Lower lobe of right lung (tissue), 2 donors: ENCODE measurements at regions not wholly inside any gene's neighbourhood (a gene's known extent, or its start where the extent isn't known, plus 50 kb on each side); places are given as distances from the start of the nearest gene placed in this dataset.

Source experiments
- ATAC-seq, 2 donors: fragments of 200-7000 bp; cut with Tn5 transposase; one replicate each; pipeline ENCODE4 v1.9.1; 2020 to 2022; ENCODE audit warnings: mild to moderate bottlenecking in 2 of 2, moderate library complexity in 2 of 2
- DNase-seq: peaks from one replicate; pipeline ENCODE4 v3.0.0-alpha.2; 2020
- H3K27ac ChIP-seq: fragments of 200-600 bp; one replicate; pipeline ENCODE4 v1.8.0; 2022
- H3K27me3 ChIP-seq: fragments of 200-600 bp; one replicate; pipeline ENCODE4 v1.8.0; 2022; ENCODE audit warnings: low read depth
- H3K36me3 ChIP-seq: fragments of 200-600 bp; one replicate; pipeline ENCODE4 v1.8.0; 2022; ENCODE audit warnings: mild to moderate bottlenecking
- H3K4me1 ChIP-seq: fragments of 200-600 bp; one replicate; pipeline ENCODE4 v1.8.0; 2022
- H3K4me3 ChIP-seq: fragments of 200-600 bp; one replicate; pipeline ENCODE4 v1.8.0; 2022; ENCODE audit warnings: mild to moderate bottlenecking
- H3K9me3 ChIP-seq: fragments of 200-600 bp; one replicate; pipeline ENCODE4 v1.8.0; 2022
- CTCF ChIP-seq: fragments of 200-600 bp; IDR thresholded peaks from one replicate; pipeline ENCODE4 v1.8.0; 2022; ENCODE audit warnings: antibody characterized with exemption, mild to moderate bottlenecking
- intact Hi-C: fragments of 100-400 bp; cut with DNase I; formaldehyde crosslinking; loops from one replicate; pipeline ENCODE4 v1.11.0; 2022
- donor health status: DM: no; HTN: yes; CAD: no; lungs with severe emphysema.

GRCh38 chr2:12493031-12493513 lies 223.7 kb upstream of the TRIB2 start:
- no peak for TF ChIP-seq CTCF
- no peaks in the 10 kb centered on the region for H3K9me3 ChIP-seq
- no peak for DNase-seq
- no peaks in the 10 kb centered on the region for H3K36me3 ChIP-seq
- H3K4me1 ChIP-seq, result peaks cover 10% of the 10 kb centered on the region
- intact Hi-C loops, result no loop called here
- H3K27ac ChIP-seq, result no peak overlapping the region
- no peak overlapping the region for H3K4me3 ChIP-seq
- H3K27me3 ChIP-seq, result no peaks in the 10 kb centered on the region
- ATAC-seq, result peak; percentile 54 to 64

GRCh38 chr2:12495247-12495868 lies 221.4 kb upstream of the TRIB2 start:
- intact Hi-C loops, result no loop called here
- no peak overlapping the region for H3K27ac ChIP-seq
- H3K9me3 ChIP-seq, result no peaks in the 10 kb centered on the region
- DNase-seq (no peak), ATAC-seq (no peak)
- TF ChIP-seq CTCF, result no peak
- H3K4me3 ChIP-seq, result no peak overlapping the region
- no peaks in the 10 kb centered on the region for H3K36me3 ChIP-seq
- H3K4me1 ChIP-seq, result no peaks in the 10 kb centered on the region
- no peaks in the 10 kb centered on the region for H3K27me3 ChIP-seq

DNA sequence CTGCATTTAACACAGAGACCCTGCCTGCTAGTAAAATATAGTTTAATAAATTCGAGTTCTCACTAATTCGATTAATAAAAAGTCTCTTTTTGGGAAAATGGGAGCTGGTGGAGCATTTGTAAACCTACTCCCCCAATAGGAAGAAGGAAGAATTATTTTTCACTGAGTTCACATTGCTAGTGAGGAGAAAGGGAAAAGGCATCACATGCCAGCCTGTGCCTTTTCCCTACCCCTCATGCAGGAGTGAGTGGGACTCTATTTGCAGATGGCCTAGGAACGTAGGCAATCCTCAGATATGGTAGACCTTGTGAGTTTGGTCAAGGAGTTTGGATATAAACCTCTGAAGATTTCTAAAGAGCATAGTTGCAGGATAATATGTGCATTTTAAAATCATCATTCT lies 218.4 kb upstream of the TRIB2 start:
- H3K9me3 ChIP-seq, result no peaks in the 10 kb centered on the region
- no peak for ATAC-seq
- no peaks in the 10 kb centered on the region for H3K36me3 ChIP-seq
- H3K4me3 ChIP-seq, result no peak overlapping the region
- no peak for TF ChIP-seq CTCF
- no peak for DNase-seq
- peaks cover 11% of the 10 kb centered on the region for H3K4me1 ChIP-seq
- no peak overlapping the region for H3K27ac ChIP-seq
- no peaks in the 10 kb centered on the region for H3K27me3 ChIP-seq
- intact Hi-C loops, result no loop called here

DNA sequence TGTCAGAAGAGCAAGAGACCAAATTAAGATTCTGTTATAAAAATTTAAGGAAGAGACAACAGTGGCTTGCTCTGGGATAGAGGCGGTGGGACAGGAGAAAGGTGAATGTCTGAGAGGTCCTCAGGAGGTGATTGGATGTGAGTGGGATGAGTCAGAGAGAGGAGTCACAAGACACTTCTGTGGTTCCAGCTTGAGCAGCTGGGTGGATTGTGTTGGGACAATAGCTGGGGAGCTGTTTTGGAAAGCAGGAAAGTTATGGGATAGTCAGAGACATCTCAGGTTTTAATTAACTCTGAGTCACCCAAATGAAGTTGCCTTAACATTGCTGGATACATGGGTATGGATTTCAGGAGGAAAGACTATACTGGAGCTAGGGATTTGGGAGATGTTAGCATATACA lies 218.0 kb upstream of the TRIB2 start:
- intact Hi-C loops, result no loop called here
- no peak for DNase-seq
- Histone ChIP-seq H3K27ac (no peak overlapping the region), H3K27me3 (no peaks in the 10 kb centered on the region), H3K4me3 (no peak overlapping the region), H3K4me1 (peaks cover 11% of the 10 kb centered on the region), H3K9me3 (no peaks in the 10 kb centered on the region), H3K36me3 (no peaks in the 10 kb centered on the region)
- no peak for TF ChIP-seq CTCF
- ATAC-seq, result no peak

DNA sequence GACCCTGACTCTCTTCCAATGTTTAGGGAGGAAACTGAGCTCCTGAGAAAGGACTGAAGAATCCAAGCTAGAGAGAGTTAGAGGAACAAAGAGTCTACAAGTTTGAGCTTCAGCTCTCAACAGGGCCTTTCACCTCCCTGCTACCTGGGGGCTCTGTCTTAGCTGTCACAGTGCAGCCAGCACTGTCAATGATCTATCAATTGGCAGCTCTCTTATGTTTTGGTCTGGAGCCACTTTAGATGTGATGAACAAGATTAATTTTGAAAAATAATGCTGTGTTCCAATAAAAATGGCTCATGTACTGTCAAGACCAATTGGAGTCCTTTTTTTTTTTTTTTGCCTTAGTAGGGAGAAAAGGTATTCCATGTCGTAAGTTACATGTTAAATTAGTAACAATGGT lies 215.8 kb upstream of the TRIB2 start:
- no peaks in the 10 kb centered on the region for H3K27me3 ChIP-seq
- intact Hi-C loops, result no loop called here
- no peak for ATAC-seq
- H3K36me3 ChIP-seq, result no peaks in the 10 kb centered on the region
- no peak for TF ChIP-seq CTCF
- H3K9me3 ChIP-seq, result no peaks in the 10 kb centered on the region
- peaks cover 11% of the 10 kb centered on the region for H3K4me1 ChIP-seq
- DNase-seq, result no peak
- peak overlapping the region; percentile 60 for H3K27ac ChIP-seq
- no peak overlapping the region for H3K4me3 ChIP-seq
